WTC11 (cell line): ENCODE measurements at regions not wholly inside any gene's neighbourhood (a gene's known extent, or its start where the extent isn't known, plus 50 kb on each side); places are given as distances from the start of the nearest gene placed in this dataset.
"Not testable (repeated sequence)": the region's sequence is repeated elsewhere in the genome, so short reads cannot be mapped to it uniquely, and the experiment has no call there.

Experiments
- CTCF ChIP-seq: fragments of 200-600 bp; IDR thresholded peaks from 2 replicates; pipeline ENCODE4 v1.8.0; 2022; ENCODE audit warnings: antibody characterized with exemption
- E2F4 ChIP-seq: sonication (generic); formaldehyde crosslinking; IDR thresholded peaks from 2 replicates; pipeline ENCODE4 v1.8.1; 2022; ENCODE audit warnings: low read depth, mild to moderate bottlenecking, moderate library complexity, missing genetic modification reagents, borderline replicate concordance
- MAX ChIP-seq: sonication (generic); formaldehyde crosslinking; IDR thresholded peaks from 2 replicates; pipeline ENCODE4 v1.8.0; 2022; ENCODE audit warnings: mild to moderate bottlenecking, missing genetic modification reagents
- SMAD4 ChIP-seq: sonication (generic); formaldehyde crosslinking; IDR thresholded peaks from 2 replicates; pipeline ENCODE4 v1.8.0; 2022; ENCODE audit warnings: mild to moderate bottlenecking, missing genetic modification reagents
- ZNF512 ChIP-seq: sonication (generic); formaldehyde crosslinking; IDR thresholded peaks from 2 replicates; pipeline ENCODE4 v1.8.1; 2022; ENCODE audit warnings: missing genetic modification reagents, borderline replicate concordance

GRCh38 chr2:111373989-111374388 lies 253.3 kb downstream of the BCL2L11 start:
- TF ChIP-seq CTCF; ZNF512 (CRISPR knock-in tag); SMAD4 (CRISPR knock-in tag); MAX; E2F4 (CRISPR knock-in tag): not testable (repeated sequence)
